DND-41 (cell line): ENCODE measurements at regions not wholly inside any gene's neighbourhood (a gene's known extent, or its start where the extent isn't known, plus 50 kb on each side); places are given as distances from the start of the nearest gene placed in this dataset.
"Not testable (repeated sequence)": the region's sequence is repeated elsewhere in the genome, so short reads cannot be mapped to it uniquely, and the experiment has no call there.

ENCODE experiments used
- ATAC-seq: fragments of 200-7000 bp; cut with Tn5 transposase; 3 replicates; pipeline ENCODE4 v1.9.1; 2021; ENCODE audit warnings: low read depth; ENCODE audit not compliant: insufficient read depth
- DNase-seq: peaks from one replicate; pipeline ENCODE4 v3.0.0-alpha.2; 2020
- H2AFZ ChIP-seq: 2 replicates; pipeline ENCODE4 v1.6.0; 2012; ENCODE audit warnings: low read depth, low read length
- H3K27ac ChIP-seq: 2 replicates; pipeline ENCODE4 v1.5.1; 2012; ENCODE audit warnings: low read length, inconsistent platforms
- H3K27me3 ChIP-seq: fragments of 200-600 bp; sonication (generic); 2 replicates; pipeline ENCODE4 v1.6.0; 2012; ENCODE audit warnings: low read length, mild to moderate bottlenecking, inconsistent platforms; ENCODE audit not compliant: insufficient read depth, poor library complexity
- H3K36me3 ChIP-seq: 2 replicates; pipeline ENCODE4 v1.5.1; 2012; ENCODE audit warnings: low read length, inconsistent platforms; ENCODE audit not compliant: insufficient read depth
- H3K4me1 ChIP-seq: 2 replicates; pipeline ENCODE4 v1.5.1; 2012; ENCODE audit warnings: mild to moderate bottlenecking, low read length; ENCODE audit not compliant: insufficient read depth
- H3K4me2 ChIP-seq: 2 replicates; pipeline ENCODE4 v1.6.0; 2012; ENCODE audit warnings: mild to moderate bottlenecking, moderate library complexity, low read length, inconsistent platforms; ENCODE audit not compliant: insufficient read depth
- H3K4me3 ChIP-seq, 2 experiments: fragments of 200-600 bp in 1 of 2; shearing (Covaris generic) in 1 of 2; 2 replicates each; pipeline ENCODE4 v1.5.1; 2012 to 2016; ENCODE audit warnings: inconsistent platforms in 2 of 2, low read length in 2 of 2, mild to moderate bottlenecking in 2 of 2, low read depth in 1 of 2, moderate library complexity in 1 of 2
- H3K79me2 ChIP-seq: 2 replicates; pipeline ENCODE4 v1.6.0; 2012; ENCODE audit warnings: low read length, inconsistent platforms; ENCODE audit not compliant: insufficient read depth
- H3K9ac ChIP-seq: 2 replicates; pipeline ENCODE4 v1.6.0; 2012; ENCODE audit warnings: low read depth, mild to moderate bottlenecking, inconsistent platforms, low read length, moderate library complexity
- H3K9me3 ChIP-seq: 2 replicates; pipeline ENCODE4 v1.5.1; 2012; ENCODE audit warnings: low read length, moderate library complexity, mild to moderate bottlenecking, inconsistent platforms; ENCODE audit not compliant: insufficient read depth, severe bottlenecking
- H4K20me1 ChIP-seq: 2 replicates; pipeline ENCODE4 v1.6.0; 2012; ENCODE audit warnings: low read length; ENCODE audit not compliant: insufficient read depth
- CTCF ChIP-seq: IDR thresholded peaks from 2 replicates; pipeline ENCODE4 v1.5.1; 2012; ENCODE audit warnings: borderline replicate concordance, low read length, moderate library complexity, mild to moderate bottlenecking; ENCODE audit not compliant: poor library complexity, severe bottlenecking; ENCODE audit errors: extremely low read depth
- EZH2 ChIP-seq: IDR thresholded peaks from 3 replicates; pipeline ENCODE4 v1.6.1; 2012; ENCODE audit warnings: borderline replicate concordance, low read depth, mild to moderate bottlenecking, moderate library complexity, low read length, inconsistent platforms; ENCODE audit not compliant: severe bottlenecking

- H3K9ac ChIP-seq: no peak overlapping the region
- no peak overlapping the region for H3K4me3 ChIP-seq
- DNase-seq (no peak), ATAC-seq (no peak)
- no peaks in the 10 kb centered on the region for H3K9me3 ChIP-seq
- no peak overlapping the region for H3K27ac ChIP-seq
- no peaks in the 10 kb centered on the region for H3K4me1 ChIP-seq
- H3K27me3 ChIP-seq: no peaks in the 10 kb centered on the region
- no peaks in the 10 kb centered on the region for H3K36me3 ChIP-seq
- no peak overlapping the region for H2AFZ ChIP-seq
- H3K79me2 ChIP-seq: no peaks in the 10 kb centered on the region
- TF ChIP-seq EZH2 (no peak), CTCF (no peak)
- no peak overlapping the region for H3K4me2 ChIP-seq
- no peaks in the 10 kb centered on the region for H4K20me1 ChIP-seq
These were observed 123.8 kb upstream of the DMRT1 start for GRCh38 chr9:717722-718121.

GRCh38 chr9:720239-720881 lies 121.1 kb upstream of the DMRT1 start:
- Histone ChIP-seq H3K27ac (no peak overlapping the region), H3K4me2 (no peak overlapping the region), H3K9me3 (no peaks in the 10 kb centered on the region), H3K36me3 (no peaks in the 10 kb centered on the region), H3K4me1 (no peaks in the 10 kb centered on the region), H2AFZ (no peak overlapping the region), H3K79me2 (no peaks in the 10 kb centered on the region), H3K27me3 (no peaks in the 10 kb centered on the region), H4K20me1 (no peaks in the 10 kb centered on the region), H3K9ac (no peak overlapping the region), H3K4me3 (no peak overlapping the region)
- TF ChIP-seq CTCF (no peak), EZH2 (no peak)
- DNase-seq (no peak), ATAC-seq (no peak)

GRCh38 chr9:722388-722980 lies 119.0 kb upstream of the DMRT1 start:
- H3K79me2 ChIP-seq: no peaks in the 10 kb centered on the region
- no peak overlapping the region for H2AFZ ChIP-seq

GRCh38 chr9:724461-724860 lies 117.0 kb upstream of the DMRT1 start:
- not testable (repeated sequence) for H3K4me3 ChIP-seq, H4K20me1 ChIP-seq, H2AFZ ChIP-seq, H3K36me3 ChIP-seq, H3K4me2 ChIP-seq, DNase-seq, H3K9me3 ChIP-seq, H3K4me1 ChIP-seq, ATAC-seq, H3K27ac ChIP-seq, H3K9ac ChIP-seq, H3K27me3 ChIP-seq, H3K79me2 ChIP-seq

More at GRCh38 chr9:722388-722980, 119.0 kb upstream of the DMRT1 start:
- H3K9me3 ChIP-seq: no peaks in the 10 kb centered on the region
- no peak overlapping the region for H3K27ac ChIP-seq
- no peak overlapping the region for H3K9ac ChIP-seq
- H3K27me3 ChIP-seq: no peaks in the 10 kb centered on the region
- H3K4me1 ChIP-seq: no peaks in the 10 kb centered on the region
- no peaks in the 10 kb centered on the region for H4K20me1 ChIP-seq
- DNase-seq: no peak
- no peak overlapping the region for H3K4me3 ChIP-seq
- no peak overlapping the region for H3K4me2 ChIP-seq
- no peaks in the 10 kb centered on the region for H3K36me3 ChIP-seq
- no peak for TF ChIP-seq CTCF
- no peak for TF ChIP-seq EZH2
- no peak for ATAC-seq
